Breast epithelium (tissue), 4 donors: ENCODE measurements at regions not wholly inside any gene's neighbourhood (a gene's known extent, or its start where the extent isn't known, plus 50 kb on each side); places are given as distances from the start of the nearest gene placed in this dataset.
"Not testable (repeated sequence)": the region's sequence is repeated elsewhere in the genome, so short reads cannot be mapped to it uniquely, and the experiment has no call there.

ENCODE experiments used
- DNase-seq, 2 donors: peaks; one replicate each; pipeline ENCODE4 v3.0.0-alpha.2; 2019; ENCODE audit warnings: low spot score in 2 of 2
- H3K27ac ChIP-seq, 2 donors: fragments of 200-600 bp; sonication (generic) in 1 of 2; one replicate each; pipeline ENCODE4 v1.5.1; 2016 to 2019; ENCODE audit warnings: mild to moderate bottlenecking in 1 of 2
- H3K27me3 ChIP-seq, 2 donors: fragments of 200-600 bp; sonication (generic) in 1 of 2; one replicate each; pipeline versions ENCODE4 v1.5.1 to v1.6.0; 2017 to 2019; ENCODE audit warnings: control low read depth in 1 of 2, mild to moderate bottlenecking in 1 of 2
- H3K36me3 ChIP-seq: fragments of 200-600 bp; one replicate; pipeline ENCODE4 v1.5.1; 2019
- H3K4me1 ChIP-seq, 2 donors: fragments of 200-600 bp; sonication (generic); one replicate each; pipeline ENCODE4 v1.5.1; 2016 to 2019; ENCODE audit warnings: control low read depth in 1 of 2
- H3K4me3 ChIP-seq, 3 donors: fragments of 200-600 bp; sonication (generic); 1 replicate in 2 of 3; 2 replicates in 1 of 3; pipeline ENCODE4 v1.5.1; 2016 to 2019; ENCODE audit warnings: mild to moderate bottlenecking in 3 of 3, moderate library complexity in 2 of 3
- H3K9me3 ChIP-seq, 2 donors: fragments of 200-600 bp; sonication (generic) in 1 of 2; one replicate each; pipeline ENCODE4 v1.5.1; 2016 to 2019; ENCODE audit warnings: control low read depth in 1 of 2
- CTCF ChIP-seq, 3 donors: fragments of 450-650 bp; IDR thresholded peaks; one replicate each; pipeline ENCODE4 v1.5.1; 2016 to 2017; ENCODE audit warnings: antibody characterized with exemption in 3 of 3, mild to moderate bottlenecking in 3 of 3, moderate library complexity in 3 of 3
- POLR2A ChIP-seq: fragments of 450-650 bp; IDR thresholded peaks from one replicate; pipeline ENCODE4 v1.6.1; 2016; ENCODE audit warnings: antibody characterized with exemption, mild to moderate bottlenecking, moderate library complexity
- POLR2AphosphoS5 ChIP-seq, 3 donors: sonication (generic); formaldehyde crosslinking; IDR thresholded peaks; one replicate each; pipeline ENCODE4 v1.6.1; 2017; ENCODE audit warnings: antibody characterized with exemption in 3 of 3
- intact Hi-C: fragments of 100-400 bp; cut with DNase I; formaldehyde crosslinking; loops from one replicate; pipeline ENCODE4 v1.15.1; 2023; ENCODE audit warnings: low total_unique reads

GRCh38 chr13:30520571-30520970 is 54.8 kb upstream of the HMGB1 start:
- Histone ChIP-seq H3K36me3 (no peaks in the 10 kb centered on the region), H3K4me1 (no peaks in the 10 kb centered on the region), H3K27ac (no peak overlapping the region), H3K27me3 (no peaks in the 10 kb centered on the region), H3K4me3 (no peak overlapping the region), H3K9me3 (no peaks in the 10 kb centered on the region)
- intact Hi-C loops: no loop called here
- TF ChIP-seq CTCF (IDR thresholded peaks at IDR 0.05) (no peak), POLR2AphosphoS5 (IDR thresholded peaks at IDR 0.05) (no peak), POLR2A (no peak)
- no peak for DNase-seq

- H3K27me3 ChIP-seq: no peaks in the 10 kb centered on the region
- intact Hi-C loops: no loop called here
- no peak for TF ChIP-seq POLR2AphosphoS5 (IDR thresholded peaks at IDR 0.05)
- no peak for TF ChIP-seq CTCF (IDR thresholded peaks at IDR 0.05)
- TF ChIP-seq POLR2A: no peak
- no peaks in the 10 kb centered on the region for H3K4me1 ChIP-seq
- H3K36me3 ChIP-seq: no peaks in the 10 kb centered on the region
- DNase-seq: no peak
- H3K9me3 ChIP-seq: no peaks in the 10 kb centered on the region
- no peak overlapping the region for H3K27ac ChIP-seq
- no peak overlapping the region for H3K4me3 ChIP-seq
Measured at GRCh38 chr13:30523211-30523610, 57.5 kb upstream of the HMGB1 start.

GRCh38 chr13:30523817-30524216 is 58.1 kb upstream of the HMGB1 start:
- DNase-seq, H3K9me3 ChIP-seq, H3K27ac ChIP-seq, H3K4me1 ChIP-seq, intact Hi-C loops, H3K36me3 ChIP-seq, H3K4me3 ChIP-seq, H3K27me3 ChIP-seq: not testable (repeated sequence)

- H3K36me3 ChIP-seq, DNase-seq, H3K4me1 ChIP-seq, H3K27me3 ChIP-seq, intact Hi-C loops, H3K4me3 ChIP-seq, H3K27ac ChIP-seq, H3K9me3 ChIP-seq: not testable (repeated sequence)
Measured at GRCh38 chr13:30525212-30525611, 59.5 kb upstream of the HMGB1 start.

GRCh38 chr13:30526612-30527495 is 61.1 kb upstream of the HMGB1 start:
- Histone ChIP-seq H3K9me3 (no peaks in the 10 kb centered on the region), H3K4me3 (no peak overlapping the region), H3K36me3 (no peaks in the 10 kb centered on the region), H3K27me3 (no peaks in the 10 kb centered on the region), H3K27ac (no peak overlapping the region), H3K4me1 (no peaks in the 10 kb centered on the region)
- TF ChIP-seq POLR2A (no peak), CTCF (IDR thresholded peaks at IDR 0.05) (no peak), POLR2AphosphoS5 (IDR thresholded peaks at IDR 0.05) (no peak)
- DNase-seq: no peak
- intact Hi-C loops: no loop called here

GRCh38 chr13:30529085-30529834 is 63.5 kb upstream of the HMGB1 start:
- no peaks in the 10 kb centered on the region for H3K36me3 ChIP-seq
- intact Hi-C loops: no loop called here
- no peak for DNase-seq
- no peak overlapping the region for H3K4me3 ChIP-seq
- H3K27ac ChIP-seq: no peak overlapping the region
- H3K9me3 ChIP-seq: no peaks in the 10 kb centered on the region
- no peaks in the 10 kb centered on the region for H3K4me1 ChIP-seq
- no peaks in the 10 kb centered on the region for H3K27me3 ChIP-seq
- TF ChIP-seq POLR2A (no peak), POLR2AphosphoS5 (IDR thresholded peaks at IDR 0.05) (no peak), CTCF (IDR thresholded peaks at IDR 0.05) (no peak)
